LNCAP (cell line): ENCODE measurements at regions not wholly inside any gene's neighbourhood (a gene's known extent, or its start where the extent isn't known, plus 50 kb on each side); places are given as distances from the start of the nearest gene placed in this dataset.
A peak's percentile ranks its signal among the peaks of the same experiment; 100 is the strongest.

ENCODE experiments used
- TF ChIP-seq, protein P1 (sequence below): fragments of 450-650 bp; IDR thresholded peaks from 2 replicates; pipeline ENCODE4 v1.5.1; 2017; ENCODE audit warnings: mild to moderate bottlenecking

DNA sequence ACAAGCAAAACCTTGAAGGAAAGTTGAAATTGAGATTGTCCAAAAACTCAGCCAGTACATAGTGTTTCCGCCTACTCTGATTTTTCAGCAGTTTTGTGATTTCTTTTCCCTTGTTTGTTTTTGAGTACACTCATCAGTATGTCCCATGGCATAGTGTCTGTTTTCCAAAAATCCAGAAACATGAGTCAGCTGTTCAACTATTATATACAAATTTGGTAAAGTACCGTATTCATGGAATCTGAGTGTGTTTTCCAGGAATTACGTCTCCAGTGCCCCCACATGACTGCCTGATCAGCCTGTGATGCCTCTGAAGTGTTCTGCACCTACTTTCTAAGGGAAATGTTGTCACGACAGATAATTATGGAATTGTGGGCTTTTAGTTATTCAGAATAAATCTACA, 186.8 kb downstream of the LTN1 start:
- TF ChIP-seq, protein P1, sequence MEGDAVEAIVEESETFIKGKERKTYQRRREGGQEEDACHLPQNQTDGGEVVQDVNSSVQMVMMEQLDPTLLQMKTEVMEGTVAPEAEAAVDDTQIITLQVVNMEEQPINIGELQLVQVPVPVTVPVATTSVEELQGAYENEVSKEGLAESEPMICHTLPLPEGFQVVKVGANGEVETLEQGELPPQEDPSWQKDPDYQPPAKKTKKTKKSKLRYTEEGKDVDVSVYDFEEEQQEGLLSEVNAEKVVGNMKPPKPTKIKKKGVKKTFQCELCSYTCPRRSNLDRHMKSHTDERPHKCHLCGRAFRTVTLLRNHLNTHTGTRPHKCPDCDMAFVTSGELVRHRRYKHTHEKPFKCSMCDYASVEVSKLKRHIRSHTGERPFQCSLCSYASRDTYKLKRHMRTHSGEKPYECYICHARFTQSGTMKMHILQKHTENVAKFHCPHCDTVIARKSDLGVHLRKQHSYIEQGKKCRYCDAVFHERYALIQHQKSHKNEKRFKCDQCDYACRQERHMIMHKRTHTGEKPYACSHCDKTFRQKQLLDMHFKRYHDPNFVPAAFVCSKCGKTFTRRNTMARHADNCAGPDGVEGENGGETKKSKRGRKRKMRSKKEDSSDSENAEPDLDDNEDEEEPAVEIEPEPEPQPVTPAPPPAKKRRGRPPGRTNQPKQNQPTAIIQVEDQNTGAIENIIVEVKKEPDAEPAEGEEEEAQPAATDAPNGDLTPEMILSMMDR, result no peak

DNA sequence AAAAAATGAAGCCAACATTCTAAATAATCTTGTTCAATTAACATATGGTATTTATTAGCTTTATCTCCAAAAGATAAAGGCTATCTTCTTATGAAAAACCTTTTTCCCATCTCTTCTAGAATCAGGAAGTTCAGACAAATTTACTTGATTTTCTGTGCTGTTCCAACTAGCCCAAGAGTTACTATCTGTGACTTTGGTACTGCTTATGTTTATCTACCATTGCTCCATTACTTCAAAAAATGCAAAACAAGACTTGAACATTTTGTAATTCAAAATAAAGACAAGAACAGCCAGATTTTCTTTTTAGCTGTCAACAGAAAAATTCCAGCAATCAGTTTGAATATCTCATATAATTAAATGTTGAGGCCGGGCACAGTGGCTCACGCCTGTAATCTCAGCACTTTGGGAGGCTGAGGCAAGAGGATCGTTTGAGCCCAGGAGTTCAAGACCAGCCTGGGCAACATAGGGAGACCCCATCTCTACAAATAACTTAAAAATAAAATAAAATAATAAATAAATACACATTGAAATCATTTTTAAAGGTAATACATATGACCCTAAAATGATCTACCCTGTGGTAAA, 188.5 kb downstream of the LTN1 start:
- TF ChIP-seq, protein P1, result no peak

DNA sequence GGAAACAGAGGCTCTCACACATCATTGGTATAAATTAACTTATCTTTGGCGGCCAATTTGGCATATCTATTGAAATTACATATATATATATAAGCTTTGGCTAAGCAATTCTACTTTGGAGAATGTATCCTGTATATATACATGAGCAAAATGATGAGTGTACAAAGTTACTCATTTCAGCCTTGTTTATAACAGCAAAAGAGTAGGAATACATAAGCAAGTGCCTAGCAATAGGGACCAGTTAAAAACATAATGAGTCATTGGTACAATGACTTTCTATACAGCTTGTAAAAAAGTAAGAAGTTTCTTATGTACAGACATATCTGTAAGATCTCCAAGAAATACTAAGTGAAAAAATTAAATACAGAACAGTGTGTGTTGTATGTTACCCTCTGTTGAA, 190.8 kb downstream of the LTN1 start:
- TF ChIP-seq, protein P1, result no peak

DNA sequence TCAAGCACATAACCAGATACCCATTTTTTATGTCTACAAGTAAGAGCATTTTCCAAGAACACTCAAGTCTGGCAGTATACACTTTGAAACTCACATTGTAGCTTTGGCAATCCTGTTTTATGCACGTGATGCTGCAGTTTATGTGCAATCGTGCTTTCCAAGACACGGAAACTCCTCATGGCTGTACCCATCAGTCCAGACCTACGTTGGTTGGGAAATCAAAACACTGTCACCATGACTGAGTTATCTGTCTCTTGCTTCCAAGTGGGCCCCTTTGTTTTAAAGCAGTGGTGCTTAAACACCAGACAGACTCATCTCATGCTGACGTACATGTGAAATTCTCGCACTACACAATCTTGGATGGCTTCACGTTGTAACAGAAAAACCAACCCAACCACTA, 192.8 kb downstream of the LTN1 start:
- TF ChIP-seq, protein P1, result no peak

DNA sequence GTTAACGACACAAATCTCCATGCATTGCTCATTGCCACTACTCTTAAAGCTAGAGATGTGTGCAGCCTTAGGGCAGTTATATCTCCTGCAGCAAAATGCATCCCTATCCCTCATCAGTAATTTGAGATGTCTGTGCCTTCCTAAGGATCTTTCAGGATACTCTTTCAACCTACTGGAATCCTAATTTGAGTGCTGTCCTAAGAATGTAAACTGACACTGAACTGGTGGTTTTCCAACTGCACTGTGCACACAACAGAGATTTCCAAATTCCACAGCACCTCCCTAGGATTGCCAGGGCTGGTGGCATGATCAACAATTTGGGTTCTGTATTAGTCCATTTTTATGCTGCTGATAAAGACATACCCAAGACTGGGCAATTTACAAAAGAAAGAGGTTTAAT, 193.9 kb downstream of the LTN1 start:
- TF ChIP-seq, protein P1, result no peak

DNA sequence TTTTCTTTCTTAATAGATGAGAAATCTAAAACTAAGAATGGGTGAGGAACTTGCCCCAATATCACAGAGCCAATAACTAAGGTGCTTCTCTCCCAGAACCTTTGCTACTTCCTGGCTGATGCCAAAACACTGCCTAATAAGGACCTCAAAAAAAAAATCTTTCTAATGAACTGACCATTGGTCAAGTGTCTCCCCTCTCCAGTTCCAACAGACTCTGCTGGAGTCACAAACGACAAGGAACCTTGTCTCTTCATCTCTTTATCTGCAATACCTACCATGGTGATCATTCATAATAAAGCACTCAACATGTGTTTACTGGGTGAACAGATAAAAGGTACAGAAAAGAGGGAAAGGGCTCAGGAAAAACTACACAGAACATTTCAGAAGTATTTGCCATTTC, 197.4 kb downstream of the LTN1 start:
- TF ChIP-seq, protein P1, result no peak

DNA sequence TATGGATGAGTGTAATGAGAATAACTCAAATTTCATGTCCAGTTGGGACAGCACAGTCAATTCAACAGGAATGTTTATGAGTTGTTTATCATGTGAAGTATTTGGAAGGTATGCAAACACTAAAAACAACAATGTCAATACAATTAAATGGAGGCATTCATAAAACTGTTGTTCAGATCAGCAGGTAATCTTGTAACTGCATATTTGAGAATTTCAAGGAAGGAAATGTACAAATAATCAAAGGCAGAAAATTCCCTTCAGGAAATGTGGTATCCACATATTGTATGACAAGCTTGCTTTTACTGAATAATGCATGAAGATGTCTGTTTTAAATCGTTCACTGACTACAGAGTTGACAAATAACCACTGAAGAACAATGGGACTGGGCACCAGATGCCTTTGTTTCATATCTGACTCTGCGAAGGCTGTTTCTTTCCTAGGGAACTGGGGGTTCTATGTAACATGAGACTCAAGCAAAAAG, 198.3 kb downstream of the LTN1 start:
- TF ChIP-seq, protein P1, result no peak

DNA sequence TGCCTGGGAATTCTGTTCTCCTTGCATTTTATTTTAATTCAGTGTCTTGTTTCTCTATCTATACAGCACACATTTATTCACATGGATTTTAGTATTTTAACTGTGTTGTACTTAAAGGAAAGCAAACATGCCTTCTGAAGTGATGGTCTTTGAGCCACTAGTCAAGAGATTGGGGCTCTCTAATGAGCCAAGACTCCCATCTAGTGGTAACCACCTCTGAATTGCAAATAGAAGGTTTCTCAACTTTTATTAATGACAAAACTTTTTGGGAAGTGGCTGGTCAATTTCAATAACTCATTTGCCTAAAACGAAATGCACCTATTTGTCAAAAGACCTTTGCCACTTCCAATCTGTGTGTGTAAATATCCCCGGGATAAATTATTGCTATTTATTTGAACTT, 199.6 kb downstream of the LTN1 start:
- TF ChIP-seq, protein P1, result peak; percentile 58
